ENCODE measurements at regions not wholly inside any gene's neighbourhood (a gene's known extent, or its start where the extent isn't known, plus 50 kb on each side); places are given as distances from the start of the nearest gene placed in this dataset.

DNA sequence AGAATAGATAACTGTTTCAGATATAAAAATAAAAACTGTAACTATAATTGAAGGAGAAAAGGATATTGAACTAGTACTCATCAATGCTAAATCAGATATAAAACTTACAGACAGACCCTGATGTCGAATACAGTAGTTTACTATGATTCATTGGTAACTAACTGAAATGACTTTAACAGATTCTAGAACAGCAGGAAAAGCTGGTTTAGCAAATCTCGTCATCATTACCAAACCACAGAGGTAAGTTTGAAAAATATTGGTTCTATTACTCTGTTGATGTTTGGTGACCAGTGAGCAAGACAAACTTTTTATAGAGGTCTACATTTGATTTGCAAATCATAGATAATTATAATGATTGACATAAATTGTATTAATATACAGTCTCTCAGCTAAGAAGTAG, 551.4 kb upstream of the ADGRL3 start:
- WGBS (ENCODE audit: insufficient coverage, low coverage, low lambda C conversion rate, missing lambda C conversion rate) = 31% methylated on average over 2 of the region's 2 CpGs
- TF ChIP-seq POLR2A (IDR thresholded peaks at IDR 0.05) = no peak
- TF ChIP-seq, protein P1, sequence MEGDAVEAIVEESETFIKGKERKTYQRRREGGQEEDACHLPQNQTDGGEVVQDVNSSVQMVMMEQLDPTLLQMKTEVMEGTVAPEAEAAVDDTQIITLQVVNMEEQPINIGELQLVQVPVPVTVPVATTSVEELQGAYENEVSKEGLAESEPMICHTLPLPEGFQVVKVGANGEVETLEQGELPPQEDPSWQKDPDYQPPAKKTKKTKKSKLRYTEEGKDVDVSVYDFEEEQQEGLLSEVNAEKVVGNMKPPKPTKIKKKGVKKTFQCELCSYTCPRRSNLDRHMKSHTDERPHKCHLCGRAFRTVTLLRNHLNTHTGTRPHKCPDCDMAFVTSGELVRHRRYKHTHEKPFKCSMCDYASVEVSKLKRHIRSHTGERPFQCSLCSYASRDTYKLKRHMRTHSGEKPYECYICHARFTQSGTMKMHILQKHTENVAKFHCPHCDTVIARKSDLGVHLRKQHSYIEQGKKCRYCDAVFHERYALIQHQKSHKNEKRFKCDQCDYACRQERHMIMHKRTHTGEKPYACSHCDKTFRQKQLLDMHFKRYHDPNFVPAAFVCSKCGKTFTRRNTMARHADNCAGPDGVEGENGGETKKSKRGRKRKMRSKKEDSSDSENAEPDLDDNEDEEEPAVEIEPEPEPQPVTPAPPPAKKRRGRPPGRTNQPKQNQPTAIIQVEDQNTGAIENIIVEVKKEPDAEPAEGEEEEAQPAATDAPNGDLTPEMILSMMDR (IDR thresholded peaks at IDR 0.05) = no peak
- no peak overlapping the region for H3K27ac ChIP-seq
- intact Hi-C loops (cut with DNase I) = no loop called here
- H3K27me3 ChIP-seq = no peaks in the 10 kb centered on the region
- DNase-seq (no peak), ATAC-seq (no peak)
- no peaks in the 10 kb centered on the region for H3K4me1 ChIP-seq
- H3K4me3 ChIP-seq = no peak overlapping the region
- no peaks in the 10 kb centered on the region for H3K36me3 ChIP-seq
- H3K9me3 ChIP-seq = no peaks in the 10 kb centered on the region

DNA sequence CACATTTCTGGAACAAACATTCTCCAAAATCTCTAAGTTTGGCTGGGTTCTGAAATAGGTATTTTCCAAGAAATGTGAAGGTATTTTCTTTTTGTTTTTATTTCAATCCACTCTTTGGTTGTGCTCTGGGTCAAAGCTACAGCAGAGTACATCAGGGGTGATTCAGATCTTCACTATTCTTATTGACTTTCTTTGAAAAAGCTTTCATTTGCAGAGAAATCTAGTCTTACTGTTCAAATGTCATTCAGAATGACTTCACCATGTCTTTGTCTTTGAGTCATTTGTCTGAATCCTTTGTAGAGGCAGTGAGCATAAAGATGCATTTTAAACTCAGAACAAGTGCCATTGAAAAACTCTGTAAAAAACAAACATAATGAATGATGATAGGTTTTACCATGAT, 547.2 kb upstream of the ADGRL3 start:
- Histone ChIP-seq H3K27ac (no peak overlapping the region), H3K36me3 (no peaks in the 10 kb centered on the region), H3K4me3 (no peak overlapping the region), H3K27me3 (no peaks in the 10 kb centered on the region), H3K9me3 (no peaks in the 10 kb centered on the region), H3K4me1 (no peaks in the 10 kb centered on the region)
- TF ChIP-seq, protein P1 (IDR thresholded peaks at IDR 0.05) = no peak
- TF ChIP-seq POLR2A (IDR thresholded peaks at IDR 0.05) = no peak
- intact Hi-C loops (cut with DNase I) = no loop called here
- no peak for DNase-seq
- ATAC-seq = no peak

DNA sequence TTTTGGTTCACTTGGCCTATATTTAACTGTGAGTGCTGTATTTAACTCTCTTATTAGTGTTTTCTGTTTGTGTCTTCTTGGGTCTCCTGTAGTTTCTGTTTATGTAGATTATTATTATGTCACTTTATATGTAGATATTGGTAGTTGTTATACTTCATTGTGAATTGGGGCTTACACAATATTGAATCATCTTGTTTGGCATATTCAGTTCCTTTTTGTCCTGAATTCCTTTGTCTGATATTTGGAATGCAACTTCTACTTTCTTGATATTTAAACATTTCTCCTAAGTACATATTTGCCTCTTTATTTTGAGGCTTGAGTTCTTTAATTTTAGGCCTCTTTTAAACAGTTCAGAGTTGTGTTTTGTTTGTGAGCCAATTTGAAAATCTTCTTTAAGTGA, 544.8 kb upstream of the ADGRL3 start:
- Histone ChIP-seq H3K27me3 (no peaks in the 10 kb centered on the region), H3K9me3 (no peaks in the 10 kb centered on the region), H3K4me1 (no peaks in the 10 kb centered on the region), H3K27ac (no peak overlapping the region), H3K36me3 (no peaks in the 10 kb centered on the region), H3K4me3 (no peak overlapping the region)
- intact Hi-C loops (cut with DNase I) = no loop called here
- TF ChIP-seq, protein P1 (IDR thresholded peaks at IDR 0.05) = no peak
- TF ChIP-seq POLR2A (IDR thresholded peaks at IDR 0.05) = no peak
- ATAC-seq (no peak), DNase-seq (no peak)

DNA sequence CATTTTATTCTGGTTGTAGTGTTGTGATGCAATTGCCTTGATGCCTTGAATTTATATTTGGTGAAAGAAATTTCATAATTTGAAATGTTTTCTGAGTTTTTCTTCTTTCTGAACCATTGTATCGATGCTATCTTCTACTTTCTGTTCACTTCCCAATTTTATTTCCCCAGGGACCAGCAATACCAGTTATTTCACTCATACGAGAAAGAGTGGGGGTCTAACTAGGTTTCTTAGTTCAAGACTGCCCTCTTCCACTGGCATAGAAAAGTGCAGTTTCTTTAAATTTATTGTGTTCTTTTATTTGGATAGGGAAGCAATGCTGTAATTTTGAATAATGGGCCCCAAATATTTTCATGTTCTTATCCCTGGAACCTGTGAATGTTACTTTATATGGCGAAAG, 544.0 kb upstream of the ADGRL3 start:
- Histone ChIP-seq H3K4me1 (no peaks in the 10 kb centered on the region), H3K36me3 (no peaks in the 10 kb centered on the region), H3K9me3 (no peaks in the 10 kb centered on the region), H3K27me3 (no peaks in the 10 kb centered on the region), H3K4me3 (no peak overlapping the region), H3K27ac (no peak overlapping the region)
- intact Hi-C loops (cut with DNase I) = no loop called here
- DNase-seq (no peak), ATAC-seq (no peak)
- WGBS (ENCODE audit: insufficient coverage, low coverage, low lambda C conversion rate, missing lambda C conversion rate) = 51% methylated on average over 3 of the region's 3 CpGs
- TF ChIP-seq, protein P1 (IDR thresholded peaks at IDR 0.05) = no peak
- TF ChIP-seq POLR2A (IDR thresholded peaks at IDR 0.05) = no peak

DNA sequence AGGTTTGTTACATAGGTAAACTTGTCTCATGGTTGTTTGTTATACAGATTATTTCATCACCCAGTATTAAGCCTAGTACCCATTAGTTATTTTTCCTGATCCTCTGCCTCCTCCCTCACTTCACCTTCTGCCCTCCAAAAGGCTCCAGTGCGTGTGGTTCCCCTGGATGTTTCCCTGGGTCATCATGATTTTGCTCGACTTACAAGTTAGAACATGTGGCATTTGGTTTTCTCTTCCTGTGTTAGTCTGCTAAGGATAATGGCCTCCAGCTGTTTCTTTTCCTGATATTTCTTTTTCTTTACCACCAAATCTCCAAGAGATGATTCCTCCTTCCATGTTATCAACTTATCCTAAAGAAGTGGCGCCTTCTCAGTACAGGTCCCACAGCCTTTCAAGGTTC, 543.1 kb upstream of the ADGRL3 start:
- Histone ChIP-seq H3K4me3 (no peak overlapping the region), H3K4me1 (no peaks in the 10 kb centered on the region), H3K27me3 (no peaks in the 10 kb centered on the region), H3K27ac (no peak overlapping the region), H3K9me3 (no peaks in the 10 kb centered on the region), H3K36me3 (no peaks in the 10 kb centered on the region)
- intact Hi-C loops (cut with DNase I) = no loop called here
- TF ChIP-seq, protein P1 (IDR thresholded peaks at IDR 0.05) = no peak
- TF ChIP-seq POLR2A (IDR thresholded peaks at IDR 0.05) = no peak
- no peak for DNase-seq
- WGBS (ENCODE audit: insufficient coverage, low coverage, low lambda C conversion rate, missing lambda C conversion rate) = 48% methylated on average over 3 of the region's 3 CpGs
- no peak for ATAC-seq

All from right lobe of liver (tissue), 6 donors.